Liver (tissue), 8 donors: ENCODE measurements at regions not wholly inside any gene's neighbourhood (a gene's known extent, or its start where the extent isn't known, plus 50 kb on each side); places are given as distances from the start of the nearest gene placed in this dataset.

ENCODE experiments used
- DNase-seq: peaks from one replicate; pipeline ENCODE4 v3.0.0-alpha.2; 2017; ENCODE audit warnings: low spot score
- H3K27ac ChIP-seq, 2 donors: one replicate each; pipeline ENCODE4 v1.7.0; 2013; ENCODE audit warnings: inconsistent platforms in 2 of 2, low read length in 2 of 2, control low read depth in 1 of 2, low read depth in 1 of 2, mild to moderate bottlenecking in 1 of 2
- H3K27me3 ChIP-seq, 4 donors: one replicate each; pipeline versions ENCODE4 v1.6.1 to v1.7.0; 2013; ENCODE audit warnings: low read length in 3 of 4, inconsistent platforms in 1 of 4, mild to moderate bottlenecking in 1 of 4, moderate library complexity in 1 of 4; ENCODE audit not compliant: control insufficient read depth in 4 of 4, insufficient read depth in 4 of 4
- H3K36me3 ChIP-seq, 4 donors: one replicate each; pipeline versions ENCODE4 v1.6.1 to v1.7.0; 2013; ENCODE audit warnings: low read length in 3 of 4, mild to moderate bottlenecking in 3 of 4, low read depth in 1 of 4, moderate library complexity in 1 of 4; ENCODE audit not compliant: control insufficient read depth in 4 of 4, insufficient read depth in 3 of 4
- H3K4me1 ChIP-seq, 4 donors: one replicate each; pipeline versions ENCODE4 v1.6.1 to v1.7.0; 2013; ENCODE audit warnings: low read length in 3 of 4, mild to moderate bottlenecking in 3 of 4, moderate library complexity in 1 of 4; ENCODE audit not compliant: control insufficient read depth in 4 of 4, insufficient read depth in 4 of 4
- H3K4me3 ChIP-seq, 3 donors: one replicate each; pipeline versions ENCODE4 v1.6.1 to v1.7.0; 2013; ENCODE audit warnings: low read length in 3 of 3, control low read depth in 1 of 3, low read depth in 1 of 3, mild to moderate bottlenecking in 1 of 3
- H3K9ac ChIP-seq, 2 donors: one replicate each; pipeline ENCODE4 v1.7.0; 2013; ENCODE audit warnings: low read length in 2 of 2, mild to moderate bottlenecking in 2 of 2, moderate library complexity in 2 of 2, control low read depth in 1 of 2, low read depth in 1 of 2
- H3K9me3 ChIP-seq, 4 donors: one replicate each; pipeline versions ENCODE4 v1.6.1 to v1.7.0; 2013; ENCODE audit warnings: low read length in 3 of 4; ENCODE audit not compliant: control insufficient read depth in 4 of 4
- ATF3 ChIP-seq: IDR thresholded peaks from 2 replicates; pipeline ENCODE4 v1.6.1; 2016; ENCODE audit warnings: antibody characterized with exemption
- CTCF ChIP-seq: fragments of 150-350 bp; IDR thresholded peaks from 2 replicates; pipeline ENCODE4 v1.5.1; 2017; ENCODE audit warnings: improper control_type of control experiment, low read depth, low read length; ENCODE audit not compliant: missing input control
- EGR1 ChIP-seq, 2 donors: IDR thresholded peaks; 2 replicates each; pipeline ENCODE4 v1.6.1; 2016 to 2018; ENCODE audit warnings: antibody characterized with exemption in 2 of 2, low read depth in 2 of 2
- FOXA1 ChIP-seq: IDR thresholded peaks from 2 replicates; pipeline ENCODE4 v1.6.1; 2016; ENCODE audit warnings: antibody characterized with exemption
- FOXA2 ChIP-seq: IDR thresholded peaks from 2 replicates; pipeline ENCODE4 v1.6.1; 2016; ENCODE audit warnings: antibody characterized with exemption
- GABPA ChIP-seq, 2 donors: IDR thresholded peaks in 1 of 2; conservative IDR thresholded peaks in 1 of 2; 2 replicates each; pipeline ENCODE4 v1.6.1; 2016; ENCODE audit warnings: antibody characterized with exemption in 2 of 2, mild to moderate bottlenecking in 1 of 2, moderate library complexity in 1 of 2
- HNF4A ChIP-seq, 2 donors: conservative IDR thresholded peaks; 2 replicates each; pipeline ENCODE4 v1.6.1; 2016; ENCODE audit warnings: antibody characterized with exemption in 2 of 2, mild to moderate bottlenecking in 2 of 2
- HNF4G ChIP-seq: IDR thresholded peaks from 2 replicates; pipeline ENCODE4 v1.6.1; 2016; ENCODE audit warnings: antibody characterized with exemption
- JUND ChIP-seq, 2 donors: IDR thresholded peaks; 2 replicates each; pipeline ENCODE4 v1.6.1; 2016; ENCODE audit warnings: antibody characterized with exemption in 2 of 2
- NR2F2 ChIP-seq: IDR thresholded peaks from 2 replicates; pipeline ENCODE4 v1.6.1; 2016; ENCODE audit warnings: antibody characterized with exemption
- RAD21 ChIP-seq, 2 donors: IDR thresholded peaks; 2 replicates each; pipeline ENCODE4 v1.6.1; 2016; ENCODE audit warnings: antibody characterized with exemption in 2 of 2, mild to moderate bottlenecking in 2 of 2
- REST ChIP-seq: IDR thresholded peaks from 2 replicates; pipeline ENCODE4 v1.6.1; 2016; ENCODE audit warnings: antibody characterized with exemption, mild to moderate bottlenecking
- RXRA ChIP-seq, 2 donors: IDR thresholded peaks; 2 replicates each; pipeline ENCODE4 v1.6.1; 2017 to 2018; ENCODE audit warnings: antibody characterized with exemption in 2 of 2, mild to moderate bottlenecking in 1 of 2
- SP1 ChIP-seq: IDR thresholded peaks from 2 replicates; pipeline ENCODE4 v1.6.1; 2018; ENCODE audit warnings: antibody characterized with exemption, mild to moderate bottlenecking
- TAF1 ChIP-seq: conservative IDR thresholded peaks from 2 replicates; pipeline ENCODE4 v1.6.1; 2016; ENCODE audit warnings: antibody characterized with exemption, mild to moderate bottlenecking
- YY1 ChIP-seq: IDR thresholded peaks from 2 replicates; pipeline ENCODE4 v1.6.1; 2016; ENCODE audit warnings: antibody characterized with exemption, mild to moderate bottlenecking
- ZBTB33 ChIP-seq: IDR thresholded peaks from 2 replicates; pipeline ENCODE4 v1.6.1; 2016; ENCODE audit warnings: antibody characterized with exemption
- WGBS: extraction: QIAGEN DNeasy Blood & Tissue Kit; methylation state at CpG from one replicate; pipeline ENCODE4 v1.1.7; 2013; 5-methylcytosine and 5-hydroxymethylcytosine counted together
- TF ChIP-seq, protein P1 (sequence below): IDR thresholded peaks from 2 replicates; pipeline ENCODE4 v1.6.1; 2016; ENCODE audit warnings: antibody characterized with exemption
- donor health status: healthy.
- donor health status: healthy.
- donor health status: healthy.
- donor health status: healthy.
- donor health status: healthy.

- 64% methylated on average over 1 of the region's 1 CpG for WGBS
- no peaks in the 10 kb centered on the region for H3K36me3 ChIP-seq
- no peak overlapping the region for H3K9ac ChIP-seq
- H3K4me1 ChIP-seq, result no peaks in the 10 kb centered on the region
- no peak overlapping the region for H3K4me3 ChIP-seq
- H3K27ac ChIP-seq, result no peak overlapping the region
- no peak for DNase-seq
- TF ChIP-seq FOXA2 (no peak), YY1 (no peak), CTCF (no peak), RXRA (IDR thresholded peaks at IDR 0.05) (no peak), GABPA (IDR thresholded peaks at IDR 0.05 in 1 of 2, conservative IDR thresholded peaks at IDR 0.05 in 1 of 2) (no peak), TAF1 (no peak), HNF4G (no peak), EGR1 (IDR thresholded peaks at IDR 0.05; ENCODE audit: low read depth in 2 of 2) (no peak), SP1 (no peak), JUND (IDR thresholded peaks at IDR 0.05) (no peak), NR2F2 (no peak), RAD21 (IDR thresholded peaks at IDR 0.05) (no peak), ZBTB33 (no peak), ATF3 (no peak), FOXA1 (no peak)
- TF ChIP-seq, protein P1, sequence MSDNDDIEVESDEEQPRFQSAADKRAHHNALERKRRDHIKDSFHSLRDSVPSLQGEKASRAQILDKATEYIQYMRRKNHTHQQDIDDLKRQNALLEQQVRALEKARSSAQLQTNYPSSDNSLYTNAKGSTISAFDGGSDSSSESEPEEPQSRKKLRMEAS, result no peak
- H3K9me3 ChIP-seq, result no peaks in the 10 kb centered on the region
- H3K27me3 ChIP-seq, result no peaks in the 10 kb centered on the region
These were observed 341.2 kb upstream of the STEAP1 start for GRCh38 chr7:89813081-89813480.

DNA sequence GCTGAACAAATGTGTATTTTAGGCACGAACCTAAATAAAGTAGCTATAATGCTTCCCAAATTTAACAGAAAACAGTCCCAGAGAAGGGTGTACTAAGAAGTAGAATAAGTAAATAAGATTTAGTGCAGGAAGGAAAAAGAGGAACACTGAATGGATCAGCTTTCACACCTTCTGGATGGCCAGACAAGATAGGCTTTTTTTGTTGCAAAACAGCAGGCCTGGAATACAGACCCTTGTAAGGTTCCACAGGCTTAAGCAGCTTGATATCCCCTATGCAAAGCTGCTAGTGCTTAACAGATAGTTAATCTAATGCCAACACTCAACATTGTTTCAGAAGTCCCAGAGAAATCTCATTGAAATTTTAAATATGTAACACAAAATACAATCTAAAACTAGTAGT is 328.1 kb upstream of the STEAP1 start:
- no peak overlapping the region for H3K4me3 ChIP-seq
- H3K36me3 ChIP-seq, result no peaks in the 10 kb centered on the region
- H3K4me1 ChIP-seq, result no peaks in the 10 kb centered on the region
- no peak for TF ChIP-seq RXRA (IDR thresholded peaks at IDR 0.05)
- TF ChIP-seq HNF4A (conservative IDR thresholded peaks at IDR 0.05), result no peak
- TF ChIP-seq FOXA1, result no peak
- no peak for TF ChIP-seq TAF1
- no peak for TF ChIP-seq SP1
- TF ChIP-seq JUND (IDR thresholded peaks at IDR 0.05), result no peak
- no peak for TF ChIP-seq RAD21 (IDR thresholded peaks at IDR 0.05)
- TF ChIP-seq NR2F2, result no peak
- no peak for TF ChIP-seq ATF3
- TF ChIP-seq REST, result no peak
- TF ChIP-seq YY1, result no peak
- no peak for TF ChIP-seq HNF4G
- TF ChIP-seq EGR1 (IDR thresholded peaks at IDR 0.05; ENCODE audit: low read depth in 2 of 2), result no peak
- no peak for TF ChIP-seq GABPA (IDR thresholded peaks at IDR 0.05 in 1 of 2, conservative IDR thresholded peaks at IDR 0.05 in 1 of 2)
- no peak for TF ChIP-seq ZBTB33
- TF ChIP-seq FOXA2, result no peak
- no peak for TF ChIP-seq CTCF
- H3K27ac ChIP-seq, result no peak overlapping the region
- H3K9me3 ChIP-seq, result peaks cover 0 to 2% (median 0%) of the 10 kb centered on the region in 4 donors
- no peak for DNase-seq
- no peaks in the 10 kb centered on the region for H3K27me3 ChIP-seq
- no peak overlapping the region for H3K9ac ChIP-seq
- 70% methylated on average over 1 of the region's 1 CpG for WGBS
